Astrocyte of the spinal cord (primary cell): ENCODE measurements at regions not wholly inside any gene's neighbourhood (a gene's known extent, or its start where the extent isn't known, plus 50 kb on each side); places are given as distances from the start of the nearest gene placed in this dataset.

Source experiments
- DNase-seq: peaks from one replicate; pipeline ENCODE4 v3.0.0; 2011; ENCODE audit warnings: low read depth, low spot score
- H3K4me3 ChIP-seq: 2 replicates; pipeline ENCODE4 v1.5.1; 2011; ENCODE audit warnings: low read depth, mild to moderate bottlenecking, low read length, moderate library complexity
- CTCF ChIP-seq: IDR thresholded peaks from 2 replicates; pipeline ENCODE4 v1.5.1; 2012; ENCODE audit warnings: low read depth, mild to moderate bottlenecking, low read length, inconsistent platforms
- in situ Hi-C: cut with HindIII; loops from 2 replicates; pipeline ENCODE4 v1.10.0; 2017; ENCODE audit warnings: low sequenced_read_pairs

GRCh38 chr13:62309904-62310303 is 894.3 kb upstream of the PCDH20 start:
- DNase-seq: no peak
- no peak overlapping the region for H3K4me3 ChIP-seq
- in situ Hi-C loops: no loop called here
- no peak for TF ChIP-seq CTCF

- no peak for DNase-seq
- in situ Hi-C loops: no loop called here
- H3K4me3 ChIP-seq: no peak overlapping the region
- TF ChIP-seq CTCF: no peak
These were observed 890.1 kb upstream of the PCDH20 start for GRCh38 chr13:62305756-62306155.

- DNase-seq: no peak
- TF ChIP-seq CTCF: no peak
- in situ Hi-C loops: no loop called here
- H3K4me3 ChIP-seq: no peak overlapping the region
These were observed 886.7 kb upstream of the PCDH20 start for GRCh38 chr13:62302341-62302740.

GRCh38 chr13:62299988-62300387 is 884.3 kb upstream of the PCDH20 start:
- DNase-seq: no peak
- in situ Hi-C loops: no loop called here
- no peak overlapping the region for H3K4me3 ChIP-seq
- TF ChIP-seq CTCF: no peak

GRCh38 chr13:62296812-62297211 is 881.2 kb upstream of the PCDH20 start:
- no peak overlapping the region for H3K4me3 ChIP-seq
- DNase-seq: no peak
- in situ Hi-C loops: no loop called here
- no peak for TF ChIP-seq CTCF

- DNase-seq: peak; percentile 5
- in situ Hi-C loops: no loop called here
- TF ChIP-seq CTCF: no peak
- H3K4me3 ChIP-seq: no peak overlapping the region
These were observed 878.6 kb upstream of the PCDH20 start for GRCh38 chr13:62294244-62294643.
